IPS-20b (cell line): ENCODE measurements at regions not wholly inside any gene's neighbourhood (a gene's known extent, or its start where the extent isn't known, plus 50 kb on each side); places are given as distances from the start of the nearest gene placed in this dataset.

Source experiments
- H3K27ac ChIP-seq: one replicate; pipeline ENCODE4 v1.5.1; 2013; ENCODE audit warnings: low read length
- H3K27me3 ChIP-seq: 2 replicates; pipeline ENCODE4 v1.6.1; 2013; ENCODE audit warnings: mild to moderate bottlenecking, low read length, inconsistent platforms; ENCODE audit not compliant: insufficient read depth
- H3K36me3 ChIP-seq: 2 replicates; pipeline ENCODE4 v1.6.1; 2013; ENCODE audit warnings: low read depth, mild to moderate bottlenecking, inconsistent platforms, low read length, moderate library complexity; ENCODE audit not compliant: insufficient read depth
- H3K4me1 ChIP-seq: 2 replicates; pipeline ENCODE4 v1.6.1; 2013; ENCODE audit warnings: mild to moderate bottlenecking, control low read depth, inconsistent platforms, low read length, moderate library complexity; ENCODE audit not compliant: insufficient read depth
- H3K4me3 ChIP-seq: 2 replicates; pipeline ENCODE4 v1.5.1; 2013; ENCODE audit warnings: mild to moderate bottlenecking, low read length, inconsistent platforms
- H3K9ac ChIP-seq: 2 replicates; pipeline ENCODE4 v1.6.1; 2013; ENCODE audit warnings: low read depth, mild to moderate bottlenecking, inconsistent platforms, low read length, moderate library complexity
- H3K9me3 ChIP-seq: 2 replicates; pipeline ENCODE4 v1.6.1; 2013; ENCODE audit warnings: mild to moderate bottlenecking, low read depth, low read length, inconsistent platforms; ENCODE audit not compliant: insufficient read depth

GRCh38 chr2:144239306-144239705 is 280.6 kb downstream of the ZEB2 start:
- H3K4me3 ChIP-seq: no peak overlapping the region
- H3K27me3 ChIP-seq: no peaks in the 10 kb centered on the region
- no peaks in the 10 kb centered on the region for H3K9me3 ChIP-seq
- no peaks in the 10 kb centered on the region for H3K36me3 ChIP-seq
- no peak overlapping the region for H3K9ac ChIP-seq
- no peak overlapping the region for H3K27ac ChIP-seq
- H3K4me1 ChIP-seq: peaks cover 43% of the 10 kb centered on the region

- Histone ChIP-seq H3K4me3 (no peak overlapping the region), H3K4me1 (peaks cover 44% of the 10 kb centered on the region), H3K36me3 (no peaks in the 10 kb centered on the region), H3K9ac (no peak overlapping the region), H3K9me3 (no peaks in the 10 kb centered on the region), H3K27me3 (no peaks in the 10 kb centered on the region), H3K27ac (no peak overlapping the region)
Measured at GRCh38 chr2:144237830-144238627, 281.9 kb downstream of the ZEB2 start.

- Histone ChIP-seq H3K9ac (no peak overlapping the region), H3K9me3 (no peaks in the 10 kb centered on the region), H3K27me3 (no peaks in the 10 kb centered on the region), H3K4me3 (no peak overlapping the region), H3K27ac (no peak overlapping the region), H3K36me3 (no peaks in the 10 kb centered on the region), H3K4me1 (peaks cover 44% of the 10 kb centered on the region)
Measured at GRCh38 chr2:144237108-144237507, 282.8 kb downstream of the ZEB2 start.

GRCh38 chr2:144235050-144235449 is 284.9 kb downstream of the ZEB2 start:
- H3K36me3 ChIP-seq: no peaks in the 10 kb centered on the region
- H3K4me3 ChIP-seq: no peak overlapping the region
- H3K27ac ChIP-seq: no peak overlapping the region
- no peak overlapping the region for H3K9ac ChIP-seq
- peaks cover 33% of the 10 kb centered on the region for H3K4me1 ChIP-seq
- H3K27me3 ChIP-seq: no peaks in the 10 kb centered on the region
- H3K9me3 ChIP-seq: no peaks in the 10 kb centered on the region

- peaks cover 32% of the 10 kb centered on the region for H3K4me1 ChIP-seq
- no peaks in the 10 kb centered on the region for H3K36me3 ChIP-seq
- no peaks in the 10 kb centered on the region for H3K27me3 ChIP-seq
- no peak overlapping the region for H3K27ac ChIP-seq
- no peaks in the 10 kb centered on the region for H3K9me3 ChIP-seq
- no peak overlapping the region for H3K9ac ChIP-seq
- no peak overlapping the region for H3K4me3 ChIP-seq
Measured at GRCh38 chr2:144234542-144234871, 285.4 kb downstream of the ZEB2 start.

GRCh38 chr2:144233733-144234541 is 286.0 kb downstream of the ZEB2 start:
- Histone ChIP-seq H3K4me3 (no peak overlapping the region), H3K27me3 (no peaks in the 10 kb centered on the region), H3K9ac (no peak overlapping the region), H3K9me3 (no peaks in the 10 kb centered on the region), H3K27ac (no peak overlapping the region), H3K36me3 (no peaks in the 10 kb centered on the region), H3K4me1 (peaks cover 29% of the 10 kb centered on the region)

- Histone ChIP-seq H3K4me3 (no peak overlapping the region), H3K36me3 (no peaks in the 10 kb centered on the region), H3K9ac (no peak overlapping the region), H3K4me1 (peaks cover 29% of the 10 kb centered on the region), H3K27ac (no peak overlapping the region), H3K27me3 (no peaks in the 10 kb centered on the region), H3K9me3 (no peaks in the 10 kb centered on the region)
Measured at GRCh38 chr2:144233317-144233716, 286.6 kb downstream of the ZEB2 start.

- Histone ChIP-seq H3K4me3 (no peak overlapping the region), H3K9me3 (no peaks in the 10 kb centered on the region), H3K27me3 (no peaks in the 10 kb centered on the region), H3K36me3 (no peaks in the 10 kb centered on the region), H3K4me1 (peaks cover 30% of the 10 kb centered on the region), H3K9ac (no peak overlapping the region), H3K27ac (no peak overlapping the region)
Measured at GRCh38 chr2:144230448-144231085, 289.4 kb downstream of the ZEB2 start.

- Histone ChIP-seq H3K36me3 (no peaks in the 10 kb centered on the region), H3K4me1 (peaks cover 29% of the 10 kb centered on the region), H3K27ac (no peak overlapping the region), H3K27me3 (no peaks in the 10 kb centered on the region), H3K9ac (no peak overlapping the region), H3K4me3 (no peak overlapping the region), H3K9me3 (no peaks in the 10 kb centered on the region)
Measured at GRCh38 chr2:144230033-144230432, 289.9 kb downstream of the ZEB2 start.

- Histone ChIP-seq H3K4me1 (peaks cover 22% of the 10 kb centered on the region), H3K9me3 (no peaks in the 10 kb centered on the region), H3K36me3 (no peaks in the 10 kb centered on the region), H3K4me3 (no peak overlapping the region), H3K27ac (no peak overlapping the region), H3K27me3 (no peaks in the 10 kb centered on the region), H3K9ac (no peak overlapping the region)
Measured at GRCh38 chr2:144229296-144229695, 290.6 kb downstream of the ZEB2 start.

- Histone ChIP-seq H3K27me3 (no peaks in the 10 kb centered on the region), H3K27ac (no peak overlapping the region), H3K36me3 (no peaks in the 10 kb centered on the region), H3K4me3 (no peak overlapping the region), H3K4me1 (peaks cover 20% of the 10 kb centered on the region), H3K9ac (no peak overlapping the region), H3K9me3 (no peaks in the 10 kb centered on the region)
Measured at GRCh38 chr2:144227427-144228105, 292.4 kb downstream of the ZEB2 start.
